IMR-90 (cell line): ENCODE measurements at regions not wholly inside any gene's neighbourhood (a gene's known extent, or its start where the extent isn't known, plus 50 kb on each side); places are given as distances from the start of the nearest gene placed in this dataset.
A peak's percentile ranks its signal among the peaks of the same experiment; 100 is the strongest.

Source experiments
- ATAC-seq: fragments of 200-7000 bp; cut with Tn5 transposase; 2 replicates; pipeline ENCODE4 v1.9.1; 2020; ENCODE audit warnings: low read depth, mild to moderate bottlenecking, moderate library complexity
- BruUV-seq: library from RNA; stranded (reverse); fragments of 400-500 nt; replicated peaks from 2 replicates; lab custom pipeline; 2021; lab: Mats Ljungman, UMichigan
- CTCF ChIA-PET: fragments of 300-600 bp; formaldehyde crosslinking; extraction: SDS; loops from one replicate; lab custom pipeline; 2021; ENCODE audit warnings: antibody characterized with exemption; lab: Yijun Ruan, JAX
- POLR2A ChIA-PET: fragments of 300-600 bp; sonication (Branson Sonifier 250); formaldehyde crosslinking; loops from one replicate; lab custom pipeline; 2022; ENCODE audit warnings: antibody characterized with exemption; ENCODE audit not compliant: unreplicated experiment; lab: Charles Lee
- DNase-seq: peaks from one replicate; pipeline ENCODE4 v3.0.0; 2013
- H2AFZ ChIP-seq: replicated peaks from 2 replicates; pipeline ENCODE3; 2013; ENCODE audit warnings: low read length, mild to moderate bottlenecking; ENCODE audit not compliant: poor library complexity
- H2AK5ac ChIP-seq: 2 replicates; pipeline ENCODE4 v1.6.1; 2013; ENCODE audit warnings: low read depth, low read length, inconsistent platforms
- H2AK9ac ChIP-seq: replicated peaks from 2 replicates; pipeline ENCODE3; 2013; ENCODE audit warnings: mild to moderate bottlenecking, low read depth, low read length, moderate library complexity; ENCODE audit not compliant: poor library complexity
- H2BK120ac ChIP-seq: 2 replicates; pipeline ENCODE4 v1.6.1; 2013; ENCODE audit warnings: low read depth, low read length, inconsistent platforms
- H2BK15ac ChIP-seq: 3 replicates; pipeline ENCODE4 v1.6.1; 2013; ENCODE audit warnings: low read depth, low read length, inconsistent platforms
- H2BK20ac ChIP-seq: 2 replicates; pipeline ENCODE4 v1.6.1; 2013; ENCODE audit warnings: low read depth, mild to moderate bottlenecking, inconsistent platforms, low read length, moderate library complexity
- H2BK5ac ChIP-seq: 2 replicates; pipeline ENCODE4 v1.6.1; 2013; ENCODE audit warnings: mild to moderate bottlenecking, low read depth, low read length, inconsistent platforms; ENCODE audit not compliant: poor library complexity, severe bottlenecking
- H3K14ac ChIP-seq: replicated peaks from 2 replicates; pipeline ENCODE4 v1.6.1; 2013; ENCODE audit warnings: low read depth, low read length, inconsistent platforms
- H3K18ac ChIP-seq: 2 replicates; pipeline ENCODE4 v1.6.1; 2013; ENCODE audit warnings: low read depth, low read length, control low read depth
- H3K23ac ChIP-seq: 2 replicates; pipeline ENCODE4 v1.6.1; 2013; ENCODE audit warnings: low read depth, low read length, inconsistent platforms
- H3K27ac ChIP-seq: 2 replicates; pipeline ENCODE4 v1.5.1; 2013; ENCODE audit warnings: mild to moderate bottlenecking, control low read depth, low read length; ENCODE audit not compliant: insufficient read depth
- H3K27me3 ChIP-seq: 2 replicates; pipeline ENCODE4 v1.6.1; 2013; ENCODE audit warnings: low read length; ENCODE audit not compliant: control insufficient read depth, insufficient read depth
- H3K36me3 ChIP-seq: 2 replicates; pipeline ENCODE4 v1.6.1; 2013; ENCODE audit warnings: low read length, mixed read lengths; ENCODE audit not compliant: control insufficient read depth, insufficient read depth
- H3K4ac ChIP-seq: 2 replicates; pipeline ENCODE4 v1.6.1; 2013; ENCODE audit warnings: low read depth, low read length, inconsistent platforms
- H3K4me1 ChIP-seq: 2 replicates; pipeline ENCODE4 v1.6.1; 2013; ENCODE audit warnings: low read length, mixed read lengths; ENCODE audit not compliant: control insufficient read depth, insufficient read depth
- H3K4me2 ChIP-seq: 2 replicates; pipeline ENCODE4 v1.6.1; 2013; ENCODE audit warnings: low read depth, mild to moderate bottlenecking, control low read depth, low read length, moderate library complexity
- H3K4me3 ChIP-seq: 2 replicates; pipeline ENCODE4 v1.5.1; 2013; ENCODE audit warnings: low read depth, mild to moderate bottlenecking, control low read depth, low read length, moderate library complexity; ENCODE audit not compliant: insufficient read depth
- H3K56ac ChIP-seq: 2 replicates; pipeline ENCODE4 v1.6.1; 2013; ENCODE audit warnings: low read length, inconsistent platforms; ENCODE audit not compliant: insufficient read depth; ENCODE audit errors: extremely low read depth
- H3K79me1 ChIP-seq, 2 experiments: 2 replicates each; pipeline ENCODE4 v1.6.1; 2013; ENCODE audit warnings: low read length in 2 of 2, inconsistent platforms in 1 of 2, low read depth in 1 of 2
- H3K9ac ChIP-seq: 2 replicates; pipeline ENCODE4 v1.6.1; 2013; ENCODE audit warnings: low read depth, low read length, control low read depth
- H3K9me1 ChIP-seq: 2 replicates; pipeline ENCODE4 v1.6.1; 2013; ENCODE audit warnings: low read length, inconsistent platforms; ENCODE audit not compliant: insufficient read depth
- H3K9me3 ChIP-seq: 2 replicates; pipeline ENCODE4 v1.6.1; 2013; ENCODE audit warnings: low read length; ENCODE audit not compliant: control insufficient read depth, insufficient read depth
- H4K20me1 ChIP-seq: 2 replicates; pipeline ENCODE4 v1.6.1; 2013; ENCODE audit warnings: low read length, inconsistent platforms; ENCODE audit not compliant: insufficient read depth
- H4K5ac ChIP-seq: 2 replicates; pipeline ENCODE4 v1.6.1; 2013; ENCODE audit warnings: mild to moderate bottlenecking, low read depth, low read length, control low read depth
- H4K8ac ChIP-seq, 2 experiments: 2 replicates each; pipeline ENCODE4 v1.6.1; 2013; ENCODE audit warnings: low read depth in 2 of 2, low read length in 2 of 2, control low read depth in 1 of 2, inconsistent platforms in 1 of 2
- H4K91ac ChIP-seq: 2 replicates; pipeline ENCODE4 v1.6.1; 2013; ENCODE audit warnings: low read depth, low read length, inconsistent platforms; ENCODE audit not compliant: insufficient read depth
- BHLHE40 ChIP-seq: fragments of 150-350 bp; IDR thresholded peaks from 2 replicates; pipeline ENCODE4 v1.6.1; 2016; ENCODE audit warnings: mild to moderate bottlenecking, low read depth, low read length
- CEBPB ChIP-seq: IDR thresholded peaks from 2 replicates; pipeline ENCODE4 v1.6.1; 2012; ENCODE audit warnings: low read depth, low read length, improper control_type of control experiment
- CHD1 ChIP-seq: IDR thresholded peaks from 2 replicates; pipeline ENCODE4 v1.6.1; 2012; ENCODE audit warnings: low read depth, low read length, improper control_type of control experiment
- CTCF ChIP-seq: conservative IDR thresholded peaks from 2 replicates; pipeline ENCODE4 v1.5.1; 2012; ENCODE audit warnings: mild to moderate bottlenecking, low read depth, low read length, improper control_type of control experiment
- ELK1 ChIP-seq: fragments of 150-350 bp; IDR thresholded peaks from 2 replicates; pipeline ENCODE4 v1.6.1; 2016; ENCODE audit warnings: low read depth, mild to moderate bottlenecking, low read length, moderate library complexity, borderline replicate concordance
- FOS ChIP-seq: fragments of 150-350 bp; IDR thresholded peaks from 2 replicates; pipeline ENCODE4 v1.6.1; 2016; ENCODE audit warnings: low read depth, low read length
- MAFK ChIP-seq: IDR thresholded peaks from 2 replicates; pipeline ENCODE4 v1.6.1; 2012; ENCODE audit warnings: low read depth, low read length, improper control_type of control experiment
- MAZ ChIP-seq: IDR thresholded peaks from 2 replicates; pipeline ENCODE4 v1.6.1; 2012; ENCODE audit warnings: low read depth, mild to moderate bottlenecking, low read length, improper control_type of control experiment, moderate library complexity, borderline replicate concordance
- MXI1 ChIP-seq: IDR thresholded peaks from 2 replicates; pipeline ENCODE4 v1.6.1; 2012; ENCODE audit warnings: low read depth, mild to moderate bottlenecking, low read length, moderate library complexity, borderline replicate concordance
- NFE2L2 ChIP-seq: fragments of 150-350 bp; IDR thresholded peaks from 2 replicates; pipeline ENCODE4 v1.6.1; 2016; ENCODE audit warnings: low read depth, mild to moderate bottlenecking, low read length
- POLR2A ChIP-seq: IDR thresholded peaks from 2 replicates; pipeline ENCODE4 v1.6.1; 2012; ENCODE audit warnings: mild to moderate bottlenecking, low read depth, low read length
- RAD21 ChIP-seq: IDR thresholded peaks from 2 replicates; pipeline ENCODE4 v1.6.1; 2012; ENCODE audit warnings: low read length, improper control_type of control experiment
- RCOR1 ChIP-seq: IDR thresholded peaks from 2 replicates; pipeline ENCODE4 v1.6.1; 2012; ENCODE audit warnings: mild to moderate bottlenecking, low read length, improper control_type of control experiment; ENCODE audit not compliant: insufficient replicate concordance
- RFX5 ChIP-seq: IDR thresholded peaks from 2 replicates; pipeline ENCODE4 v1.8.0; 2012; ENCODE audit warnings: low read depth, mild to moderate bottlenecking, low read length, moderate library complexity
- SMC3 ChIP-seq: fragments of 150-350 bp; IDR thresholded peaks from 2 replicates; pipeline ENCODE4 v1.6.1; 2016; ENCODE audit warnings: low read depth, mild to moderate bottlenecking, antibody characterized with exemption, low read length, moderate library complexity
- USF2 ChIP-seq: fragments of 150-350 bp; IDR thresholded peaks from 2 replicates; pipeline ENCODE4 v1.6.1; 2017; ENCODE audit warnings: mild to moderate bottlenecking, antibody characterized with exemption, low read length, low read depth
- WGBS, 2 experiments: methylation state at CpG; one replicate each; pipeline versions ENCODE4 v1.1.5 to v1.1.7; 2013; ENCODE audit warnings: missing lambda C conversion rate in 2 of 2; ENCODE audit not compliant: insufficient read length in 1 of 2; ENCODE audit errors: extremely low coverage in 2 of 2; 5-methylcytosine and 5-hydroxymethylcytosine counted together
- dilution Hi-C: fragments of 300-500 bp; cut with HindIII; formaldehyde crosslinking; loops from one replicate; pipeline ENCODE4 v1.14.3; 2018; ENCODE audit warnings: low sequenced_read_pairs; ENCODE audit not compliant: unreplicated experiment
- in situ Hi-C: fragments of 300-500 bp; cut with MboI; formaldehyde crosslinking; loops from 3 replicates; pipeline ENCODE4 v1.14.3; 2019; ENCODE audit warnings: low sequenced_read_pairs, inconsistent platforms, mixed read lengths
- intact Hi-C: fragments of 100-400 bp; cut with micrococcal nuclease; formaldehyde crosslinking; loops from 2 replicates; pipeline ENCODE4 v1.10.0; 2022

- Histone ChIP-seq H3K4me2 (peak overlapping the region; percentile 72), H2BK20ac (peak overlapping the region; percentile 37)
- BruUV-seq, result no TSS peak
Observed at GRCh38 chr6:71412559-71413140, 124.0 kb downstream of the OGFRL1 start.

More at GRCh38 chr6:71412559-71413140, 124.0 kb downstream of the OGFRL1 start:
- WGBS, 2 experiments, result no CpG with 5 or more reads among the region's 4 CpGs
- no peaks in the 10 kb centered on the region for H3K27me3 ChIP-seq
- H3K9me1 ChIP-seq, result peaks cover 18% of the 10 kb centered on the region
- in situ Hi-C loops, result loop anchor here (10.0 kb wide), 1 partner anchor 92 kb away; no protein-coding TSS in a partner anchor
- peak overlapping the region; percentile 11; the same call in 1 of the 2 replicates for H3K56ac ChIP-seq
- ChIA-PET CTCF (no interaction called here), POLR2A (interaction anchor here (0.6 kb wide), 1 partner anchor 184 kb away, joined by 4 read pairs; no protein-coding TSS in a partner anchor)
- H3K4me3 ChIP-seq, result no peak overlapping the region
- H3K4ac ChIP-seq, result peak overlapping the region; percentile 61
- ATAC-seq (peak; percentile 76), DNase-seq (peak; percentile 51)
- peak overlapping the region; percentile 59; the same call in 2 of the 3 replicates for H2BK15ac ChIP-seq
- no peak overlapping the region for H2AK9ac ChIP-seq
- peak overlapping the region; percentile 28 for H3K14ac ChIP-seq
- H3K79me1 ChIP-seq, result peaks cover 33 to 60% of the 10 kb centered on the region in 2 experiments; a peak in 3 of 4 replicates
- intact Hi-C loops, result no loop called here
- peak overlapping the region; percentile 64 for H4K91ac ChIP-seq
- H3K9me3 ChIP-seq, result no peaks in the 10 kb centered on the region
- H3K27ac ChIP-seq, result peak overlapping the region; percentile 84
- H4K8ac ChIP-seq, result peak overlapping the region; percentile 2 to 85; a peak in 2 of 4 replicates
- peak overlapping the region; percentile 23 for H2AK5ac ChIP-seq
- peak overlapping the region; percentile 61 for H3K23ac ChIP-seq
- peak overlapping the region; percentile 65 for H2BK5ac ChIP-seq
- peaks cover 17% of the 10 kb centered on the region for H3K36me3 ChIP-seq
- H3K18ac ChIP-seq, result peak overlapping the region; percentile 17
- H2BK120ac ChIP-seq, result peak overlapping the region; percentile 64
- dilution Hi-C loops, result no loop called here
- H3K4me1 ChIP-seq, result peaks cover 17% of the 10 kb centered on the region
- no peaks in the 10 kb centered on the region for H4K20me1 ChIP-seq
- peak overlapping the region; percentile 40; the same call in 1 of the 2 replicates for H3K9ac ChIP-seq
- H4K5ac ChIP-seq, result peak overlapping the region; percentile 23
- no peak for TF ChIP-seq RFX5
- TF ChIP-seq ELK1, result no peak
- no peak for TF ChIP-seq CHD1
- TF ChIP-seq RAD21, result no peak
- no peak for TF ChIP-seq CEBPB
- TF ChIP-seq MAFK, result no peak
- no peak for TF ChIP-seq SMC3
- no peak for TF ChIP-seq FOS
- no peak for TF ChIP-seq USF2
- TF ChIP-seq POLR2A, result no peak
- no peak for TF ChIP-seq MXI1
- TF ChIP-seq NFE2L2, result no peak
- TF ChIP-seq CTCF, result no peak
- no peak for TF ChIP-seq RCOR1
- no peak for TF ChIP-seq BHLHE40
- TF ChIP-seq MAZ, result no peak
- peak overlapping the region; percentile 2 for H2AFZ ChIP-seq
